Lung (tissue), 9 donors: ENCODE measurements at regions not wholly inside any gene's neighbourhood (a gene's known extent, or its start where the extent isn't known, plus 50 kb on each side); places are given as distances from the start of the nearest gene placed in this dataset.
"Not testable (repeated sequence)": the region's sequence is repeated elsewhere in the genome, so short reads cannot be mapped to it uniquely, and the experiment has no call there.

Experiments used
- ATAC-seq: fragments of 200-7000 bp; cut with Tn5 transposase; one replicate; pipeline ENCODE4 v1.9.1; 2020; ENCODE audit warnings: moderate number of reproducible peaks; ENCODE audit not compliant: insufficient read depth, low FRiP score
- DNase-seq, 3 donors: peaks; one replicate each; pipeline ENCODE4 v3.0.0-alpha.2; 2013 to 2017
- H3K27ac ChIP-seq, 2 donors: one replicate each; pipeline ENCODE4 v1.5.1; 2013; ENCODE audit warnings: mild to moderate bottlenecking in 2 of 2, moderate library complexity in 2 of 2, control low read depth in 1 of 2, inconsistent platforms in 1 of 2, low read depth in 1 of 2, low read length in 1 of 2
- H3K27me3 ChIP-seq, 3 donors: one replicate each; pipeline ENCODE4 v1.5.1; 2013; ENCODE audit warnings: low read length in 2 of 3; ENCODE audit not compliant: control insufficient read depth in 3 of 3, insufficient read depth in 3 of 3
- H3K36me3 ChIP-seq, 4 donors: one replicate each; pipeline ENCODE4 v1.5.1; 2013; ENCODE audit warnings: low read length in 4 of 4, mild to moderate bottlenecking in 1 of 4, moderate library complexity in 1 of 4; ENCODE audit not compliant: control insufficient read depth in 4 of 4, insufficient read depth in 4 of 4
- H3K4me1 ChIP-seq, 5 donors: one replicate each; pipeline ENCODE4 v1.5.1; 2013; ENCODE audit warnings: low read length in 5 of 5, mild to moderate bottlenecking in 2 of 5, moderate library complexity in 1 of 5; ENCODE audit not compliant: control insufficient read depth in 5 of 5, insufficient read depth in 5 of 5
- H3K4me3 ChIP-seq: one replicate; pipeline ENCODE4 v1.5.1; 2013; ENCODE audit warnings: mild to moderate bottlenecking, control low read depth, moderate library complexity
- H3K9ac ChIP-seq, 2 donors: one replicate each; pipeline ENCODE4 v1.5.1; 2013; ENCODE audit warnings: low read length in 2 of 2, control low read depth in 1 of 2; ENCODE audit not compliant: insufficient read depth in 1 of 2
- H3K9me3 ChIP-seq, 4 donors: one replicate each; pipeline ENCODE4 v1.5.1; 2013; ENCODE audit warnings: low read length in 3 of 4, mild to moderate bottlenecking in 1 of 4, moderate library complexity in 1 of 4; ENCODE audit not compliant: control insufficient read depth in 4 of 4, insufficient read depth in 3 of 4
- WGBS, 2 donors: extraction: QIAGEN DNeasy Blood & Tissue Kit; methylation state at CpG; one replicate each; pipeline ENCODE4 v1.1.7; 2013; 5-methylcytosine and 5-hydroxymethylcytosine counted together
- donor health status: Bipolar disorder and iron deficiency.
- donor health status: healthy.
- donor health status: DM: yes; HTN: yes; CAD: no.

DNA sequence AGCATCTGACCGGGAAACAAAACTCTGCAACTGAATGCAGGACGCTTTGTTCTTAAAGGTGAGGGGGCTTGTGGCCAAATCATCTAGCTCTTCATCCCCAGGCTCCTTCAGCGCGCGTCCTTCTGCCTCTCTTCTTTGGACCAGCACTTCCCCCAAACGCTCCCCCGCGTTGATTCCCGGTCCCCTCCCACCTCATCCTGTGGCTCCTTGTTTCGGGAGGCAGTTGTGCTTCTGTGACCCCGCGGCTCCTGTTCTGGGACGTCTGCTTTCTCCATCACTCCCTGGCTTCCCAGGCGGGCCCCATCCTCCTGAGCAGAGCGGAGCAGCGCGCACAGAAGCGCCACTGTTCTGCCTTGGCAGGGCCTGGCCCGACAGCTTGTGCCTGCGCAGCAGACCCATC, 109.7 kb upstream of the ZNG1E start:
- not testable (repeated sequence) for H3K9me3 ChIP-seq, H3K36me3 ChIP-seq, H3K4me1 ChIP-seq, DNase-seq, H3K27me3 ChIP-seq, ATAC-seq, H3K4me3 ChIP-seq, H3K27ac ChIP-seq, H3K9ac ChIP-seq
- WGBS, 2 donors = 59 to 68% methylated on average over 16 to 19 of the region's 20 CpGs

DNA sequence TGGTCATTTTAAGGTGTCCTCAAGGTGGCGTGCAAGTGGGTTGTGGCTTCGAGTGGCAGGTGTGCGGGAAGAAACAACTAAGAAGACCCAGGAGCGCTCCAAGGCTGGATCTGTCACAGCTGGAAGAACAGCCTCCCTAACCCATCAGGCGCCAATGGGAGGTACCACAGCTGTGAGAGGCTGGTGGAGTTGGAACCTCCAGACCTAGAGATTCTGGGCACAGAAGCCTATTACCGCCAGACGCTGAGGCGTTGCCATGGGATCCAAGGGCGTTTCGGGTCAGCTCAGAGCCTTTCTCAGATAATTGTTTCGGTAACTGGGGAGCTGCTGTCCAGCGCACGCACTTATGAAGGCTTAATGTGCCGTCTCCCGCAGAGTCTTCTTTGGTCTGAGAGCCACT, 156.7 kb upstream of the ZNG1E start:
- H3K4me1 ChIP-seq, H3K27ac ChIP-seq, H3K9ac ChIP-seq, H3K36me3 ChIP-seq, ATAC-seq, DNase-seq, H3K4me3 ChIP-seq, H3K9me3 ChIP-seq, H3K27me3 ChIP-seq: not testable (repeated sequence)
- WGBS, 2 donors = 38 to 76% methylated on average over 1 to 5 of the region's 15 CpGs

DNA sequence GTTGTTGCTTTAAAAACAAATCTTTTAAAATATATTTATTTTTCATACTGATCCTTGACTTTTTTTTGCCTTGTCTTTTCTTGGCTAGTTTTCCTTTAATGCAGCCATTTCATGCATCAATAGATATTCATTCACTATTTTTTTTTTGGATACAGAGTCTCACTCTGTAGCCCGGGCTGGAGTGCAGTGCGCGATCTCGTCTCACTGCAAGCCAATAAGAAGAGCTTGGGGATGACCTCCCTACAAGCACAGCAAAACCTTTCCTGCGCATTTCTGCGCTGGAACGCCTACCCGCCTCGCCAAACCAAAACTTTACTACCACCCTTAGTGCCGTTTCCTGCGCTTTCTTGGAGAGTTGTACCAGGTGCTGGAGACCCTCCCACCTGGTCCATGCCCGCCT, 161.3 kb upstream of the ZNG1E start:
- not testable (repeated sequence) for ATAC-seq, H3K27ac ChIP-seq, H3K4me3 ChIP-seq, H3K27me3 ChIP-seq, H3K9ac ChIP-seq, DNase-seq, H3K36me3 ChIP-seq, H3K9me3 ChIP-seq, H3K4me1 ChIP-seq
- 88% methylated on average over 12 of the region's 12 CpGs for WGBS, 2 donors

DNA sequence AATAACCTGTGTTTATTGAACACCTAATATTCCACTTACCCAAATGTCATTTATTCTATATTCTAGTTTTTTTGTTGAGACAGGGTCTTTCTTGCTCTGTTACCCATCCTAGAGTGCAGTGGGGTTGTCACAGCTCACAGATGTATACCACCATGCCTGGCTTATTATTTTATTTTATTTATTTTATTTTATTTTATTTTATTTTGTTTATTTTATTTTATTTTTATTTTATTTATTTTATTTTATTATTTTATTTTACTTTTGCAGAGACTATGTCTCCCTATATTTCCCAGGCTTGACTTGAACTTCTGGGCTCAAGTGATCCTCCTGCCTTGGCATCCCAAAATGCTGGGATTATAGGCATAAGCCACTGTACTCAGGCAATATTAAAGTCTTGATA, 167.8 kb upstream of the ZNG1E start:
- H3K9ac ChIP-seq, H3K9me3 ChIP-seq, DNase-seq, H3K4me1 ChIP-seq, ATAC-seq, H3K36me3 ChIP-seq, H3K27me3 ChIP-seq, H3K4me3 ChIP-seq, H3K27ac ChIP-seq: not testable (repeated sequence)

DNA sequence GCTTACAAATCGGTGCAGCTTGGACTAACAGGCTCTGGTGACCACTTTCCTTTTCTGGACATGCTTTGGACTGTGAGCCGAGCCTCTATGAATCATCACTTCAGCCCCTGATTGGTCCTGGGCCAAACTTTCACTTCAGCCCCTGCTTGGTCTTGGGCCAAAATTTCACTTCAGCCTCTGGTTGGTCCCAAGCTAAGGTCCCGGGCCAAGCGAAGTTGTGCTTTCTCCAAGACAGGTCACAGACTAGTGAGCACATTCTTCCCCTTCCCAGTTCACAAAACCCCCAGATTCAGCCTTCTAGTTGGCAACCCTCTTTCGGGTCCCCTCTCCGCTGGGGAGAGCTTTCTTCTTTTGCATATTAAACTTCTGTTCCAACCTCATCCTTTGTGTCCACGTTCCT, 171.0 kb upstream of the ZNG1E start:
- 83 to 85% methylated on average over 5 of the region's 7 CpGs for WGBS, 2 donors
- H3K36me3 ChIP-seq, H3K4me3 ChIP-seq, H3K9ac ChIP-seq, DNase-seq, H3K9me3 ChIP-seq, H3K4me1 ChIP-seq, H3K27me3 ChIP-seq, ATAC-seq, H3K27ac ChIP-seq: not testable (repeated sequence)

DNA sequence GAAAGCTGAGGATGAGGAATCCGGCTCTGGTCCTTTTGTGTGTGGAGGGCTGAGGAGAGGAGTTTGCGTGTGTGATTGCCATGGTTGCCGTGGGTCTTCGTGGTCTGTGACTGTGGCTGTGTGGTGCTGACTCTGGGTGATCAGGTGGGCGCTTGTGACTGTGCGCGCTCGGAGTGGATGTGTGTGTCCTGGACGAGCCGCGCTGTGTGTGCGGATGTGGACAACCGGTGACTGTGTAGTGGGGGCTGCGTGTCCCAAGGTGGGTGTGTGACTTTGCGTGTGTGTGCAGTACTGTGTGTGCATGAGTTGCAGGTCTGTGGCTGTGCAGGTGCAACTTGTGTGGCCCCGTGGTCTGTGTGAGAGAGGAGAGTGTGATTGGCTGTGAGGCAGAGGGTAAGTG, 172.0 kb upstream of the ZNG1E start:
- H3K27me3 ChIP-seq, H3K4me3 ChIP-seq, DNase-seq, H3K27ac ChIP-seq, H3K4me1 ChIP-seq, H3K36me3 ChIP-seq, H3K9ac ChIP-seq, H3K9me3 ChIP-seq, ATAC-seq: not testable (repeated sequence)
- 90 to 91% methylated on average over 15 of the region's 16 CpGs for WGBS, 2 donors

DNA sequence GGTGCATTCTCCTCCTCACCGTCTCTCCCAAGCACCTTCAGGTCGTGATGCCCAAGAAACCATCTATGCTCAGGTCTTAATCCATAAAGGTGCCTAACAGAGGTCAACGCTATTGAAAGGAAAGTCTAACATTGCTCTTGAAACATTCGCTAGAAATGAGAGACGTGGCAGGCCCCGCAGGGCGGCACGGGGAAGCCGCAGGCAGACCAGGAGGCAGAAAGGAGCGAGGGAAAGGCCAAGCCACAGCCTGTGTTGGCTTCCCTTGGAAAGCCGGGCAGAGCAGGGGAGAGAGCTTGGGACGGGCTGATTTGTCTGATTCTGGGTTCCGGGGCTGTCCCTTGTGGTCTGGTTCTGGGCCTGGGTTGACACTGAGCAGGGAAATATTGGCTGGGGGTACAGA, 192.8 kb upstream of the ZNG1E start:
- H3K9ac ChIP-seq, H3K9me3 ChIP-seq, H3K27ac ChIP-seq, H3K36me3 ChIP-seq, H3K4me3 ChIP-seq, H3K27me3 ChIP-seq, ATAC-seq, H3K4me1 ChIP-seq, DNase-seq: not testable (repeated sequence)
- WGBS, 2 donors = 77 to 82% methylated on average over 13 of the region's 13 CpGs

DNA sequence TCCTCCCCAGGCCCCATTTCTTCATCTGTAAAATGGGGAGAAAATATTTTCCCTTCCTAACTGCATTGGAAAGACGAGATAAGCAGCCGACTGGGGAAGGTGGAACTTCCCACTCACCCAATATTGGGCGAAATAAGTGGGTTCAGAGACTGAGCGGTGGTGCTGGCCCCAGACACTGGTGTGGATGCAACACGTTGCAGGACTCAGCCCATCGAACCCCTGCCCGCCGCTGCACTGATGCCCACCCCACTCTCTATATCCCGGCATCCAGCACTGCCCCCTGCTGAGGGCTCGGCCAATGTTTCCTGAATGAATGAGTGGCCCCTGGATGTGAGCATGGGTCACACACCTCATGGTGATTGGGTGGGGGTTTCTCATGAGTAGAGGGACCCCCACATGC, 194.4 kb upstream of the ZNG1E start:
- not testable (repeated sequence) for H3K9me3 ChIP-seq, DNase-seq, H3K4me3 ChIP-seq, H3K27ac ChIP-seq, H3K9ac ChIP-seq, H3K36me3 ChIP-seq, ATAC-seq, H3K27me3 ChIP-seq, H3K4me1 ChIP-seq
- 84% methylated on average over 10 of the region's 10 CpGs for WGBS, 2 donors

DNA sequence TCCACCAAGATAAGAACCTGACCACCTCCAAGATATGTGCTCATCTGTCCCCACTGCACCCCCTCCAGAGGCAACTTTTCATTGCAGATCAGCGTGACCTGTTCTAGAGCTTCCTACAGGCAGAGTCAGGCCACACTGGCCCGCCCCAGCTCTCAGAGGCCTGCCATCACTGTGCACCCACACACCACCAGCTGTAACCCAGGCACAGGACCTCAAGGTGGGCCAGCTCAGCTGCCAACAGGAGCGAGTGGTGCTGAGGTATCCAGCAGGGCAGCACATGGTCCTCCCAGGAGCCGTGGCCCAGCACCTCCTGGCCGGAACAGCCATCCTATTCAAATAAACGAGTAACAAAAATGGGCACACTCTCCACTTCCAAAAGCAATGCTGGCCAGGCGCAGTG, 189.9 kb upstream of the FOXD4L5 start:
- WGBS, 2 donors = 78 to 86% methylated on average over 7 of the region's 7 CpGs
- H3K27ac ChIP-seq, H3K4me3 ChIP-seq, H3K36me3 ChIP-seq, DNase-seq, ATAC-seq, H3K4me1 ChIP-seq, H3K9me3 ChIP-seq, H3K27me3 ChIP-seq, H3K9ac ChIP-seq: not testable (repeated sequence)
